ENCODE measurements at regions not wholly inside any gene's neighbourhood (a gene's known extent, or its start where the extent isn't known, plus 50 kb on each side); places are given as distances from the start of the nearest gene placed in this dataset.
A peak's percentile ranks its signal among the peaks of the same experiment; 100 is the strongest.

- DNase-seq, result no peak
Observed at GRCh38 chr16:64452446-64452845, 669.4 kb downstream of the CDH11 start.

GRCh38 chr16:64450177-64450576, 671.7 kb downstream of the CDH11 start:
- DNase-seq, result no peak

- DNase-seq, result no peak
Observed at GRCh38 chr16:64449506-64449905, 672.4 kb downstream of the CDH11 start.

GRCh38 chr16:64445649-64446048, 676.2 kb downstream of the CDH11 start:
- no peak for DNase-seq

- no peak for DNase-seq
Observed at GRCh38 chr16:64445245-64445644, 676.6 kb downstream of the CDH11 start.

GRCh38 chr16:64440421-64440831, 681.4 kb downstream of the CDH11 start:
- no peak for DNase-seq

- no peak for DNase-seq
Observed at GRCh38 chr16:64440005-64440404, 681.9 kb downstream of the CDH11 start.

GRCh38 chr16:64437706-64438324, 684.0 kb downstream of the CDH11 start:
- no peak for DNase-seq

GRCh38 chr16:64434526-64435069, 687.3 kb downstream of the CDH11 start:
- no peak for DNase-seq

GRCh38 chr16:64428463-64429113, 693.3 kb downstream of the CDH11 start:
- no peak for DNase-seq

GRCh38 chr16:64426131-64426666, 695.7 kb downstream of the CDH11 start:
- DNase-seq, result no peak

GRCh38 chr16:64425381-64425780, 696.5 kb downstream of the CDH11 start:
- DNase-seq, result no peak

GRCh38 chr16:64422259-64422658, 699.6 kb downstream of the CDH11 start:
- no peak for DNase-seq

GRCh38 chr16:64421515-64421914, 700.3 kb downstream of the CDH11 start:
- DNase-seq, result no peak

- DNase-seq, result no peak
Observed at GRCh38 chr16:64419832-64420231, 702.0 kb downstream of the CDH11 start.

- no peak for DNase-seq
Observed at GRCh38 chr16:64417711-64418227, 704.1 kb downstream of the CDH11 start.

GRCh38 chr16:64416216-64417005, 705.5 kb downstream of the CDH11 start:
- peak; percentile 0 for DNase-seq

GRCh38 chr16:64412578-64413280, 709.1 kb downstream of the CDH11 start:
- DNase-seq, result no peak

- no peak for DNase-seq
Observed at GRCh38 chr16:64410306-64410705, 711.6 kb downstream of the CDH11 start.

GRCh38 chr16:64409783-64410210, 712.1 kb downstream of the CDH11 start:
- no peak for DNase-seq

- no peak for DNase-seq
Observed at GRCh38 chr16:64408699-64409098, 713.2 kb downstream of the CDH11 start.

- DNase-seq, result no peak
Observed at GRCh38 chr16:64406770-64407181, 715.1 kb downstream of the CDH11 start.

- DNase-seq, result no peak
Observed at GRCh38 chr16:64403352-64403751, 718.5 kb downstream of the CDH11 start.

Data from MV-4-11 (cell line).